H1 (cell line): ENCODE measurements at regions not wholly inside any gene's neighbourhood (a gene's known extent, or its start where the extent isn't known, plus 50 kb on each side); places are given as distances from the start of the nearest gene placed in this dataset.

Source experiments
- CHD1 ChIP-seq: IDR thresholded peaks from 2 replicates; pipeline ENCODE4 v1.6.1; 2012; ENCODE audit warnings: low read depth, low read length, improper control_type of control experiment
- EP300 ChIP-seq, 2 experiments: IDR thresholded peaks; 1 replicate in 1 of 2; 2 replicates in 1 of 2; pipeline ENCODE4 v1.6.1; 2011 to 2012; ENCODE audit warnings: low read depth in 2 of 2, low read length in 2 of 2, mild to moderate bottlenecking in 2 of 2, borderline replicate concordance in 1 of 2, inconsistent platforms in 1 of 2, moderate library complexity in 1 of 2
- EZH2 ChIP-seq: fragments of 200-600 bp; sonication (generic); IDR thresholded peaks from 2 replicates; pipeline ENCODE4 v1.7.1; 2012; ENCODE audit warnings: low read depth, mild to moderate bottlenecking, moderate library complexity, low read length, inconsistent platforms; ENCODE audit not compliant: severe bottlenecking
- HDAC6 ChIP-seq: IDR thresholded peaks from one replicate; pipeline ENCODE4 v1.7.1; 2012; ENCODE audit warnings: low read depth, mild to moderate bottlenecking, inconsistent platforms, low read length, moderate library complexity
- JUN ChIP-seq: IDR thresholded peaks from 2 replicates; pipeline ENCODE4 v1.6.1; 2011; ENCODE audit warnings: low read depth, mild to moderate bottlenecking, improper control_type of control experiment, low read length
- KDM1A ChIP-seq: fragments of 200-600, 300-600 bp; sonication (generic); IDR thresholded peaks from 2 replicates; pipeline ENCODE4 v1.7.1; 2016; ENCODE audit warnings: mild to moderate bottlenecking, low read length, borderline replicate concordance
- NANOG ChIP-seq: IDR thresholded peaks from 2 replicates; pipeline ENCODE4 v1.6.1; 2011; ENCODE audit warnings: low read length, low read depth, mild to moderate bottlenecking, inconsistent platforms; ENCODE audit not compliant: insufficient read depth, poor library complexity, severe bottlenecking
- POLR2A ChIP-seq, 2 experiments: IDR thresholded peaks; 1 replicate in 1 of 2; 2 replicates in 1 of 2; pipeline ENCODE4 v1.6.1; 2011; ENCODE audit warnings: low read depth in 2 of 2, low read length in 2 of 2, mild to moderate bottlenecking in 2 of 2; ENCODE audit errors: control extremely low read depth in 1 of 2
- POLR2AphosphoS5 ChIP-seq: IDR thresholded peaks from 2 replicates; pipeline ENCODE4 v1.6.1; 2011; ENCODE audit warnings: low read depth, low read length
- RNF2 ChIP-seq: fragments of 200-900, 300-1000 bp; sonication (generic); IDR thresholded peaks from 2 replicates; pipeline ENCODE4 v1.7.1; 2016; ENCODE audit warnings: borderline replicate concordance, low read depth, mild to moderate bottlenecking, antibody characterized with exemption, low read length; ENCODE audit not compliant: poor library complexity, severe bottlenecking; ENCODE audit errors: missing control alignments
- SIN3A ChIP-seq, 2 experiments: IDR thresholded peaks in 1 of 2; conservative IDR thresholded peaks in 1 of 2; 2 replicates each; pipeline ENCODE4 v1.6.1; 2011 to 2012; ENCODE audit warnings: low read length in 2 of 2, improper control_type of control experiment in 1 of 2, low read depth in 1 of 2, mild to moderate bottlenecking in 1 of 2
- YY1 ChIP-seq: IDR thresholded peaks from 2 replicates; pipeline ENCODE4 v1.6.1; 2011; ENCODE audit warnings: low read depth, mild to moderate bottlenecking, low read length
- TF ChIP-seq, protein P1 (sequence below), 3 experiments: IDR thresholded peaks; 1 replicate in 2 of 3; 2 replicates in 1 of 3; pipeline versions ENCODE4 v1.5.1 to v1.6.1; 2011; ENCODE audit warnings: low read length in 3 of 3, mild to moderate bottlenecking in 3 of 3, inconsistent platforms in 2 of 3, low read depth in 1 of 3, moderate library complexity in 1 of 3; ENCODE audit not compliant: insufficient read depth in 1 of 3; ENCODE audit errors: control extremely low read depth in 1 of 3
- TF ChIP-seq, protein P2 (sequence below): IDR thresholded peaks from 2 replicates; pipeline ENCODE4 v1.6.1; 2012; ENCODE audit warnings: low read length, inconsistent platforms

DNA sequence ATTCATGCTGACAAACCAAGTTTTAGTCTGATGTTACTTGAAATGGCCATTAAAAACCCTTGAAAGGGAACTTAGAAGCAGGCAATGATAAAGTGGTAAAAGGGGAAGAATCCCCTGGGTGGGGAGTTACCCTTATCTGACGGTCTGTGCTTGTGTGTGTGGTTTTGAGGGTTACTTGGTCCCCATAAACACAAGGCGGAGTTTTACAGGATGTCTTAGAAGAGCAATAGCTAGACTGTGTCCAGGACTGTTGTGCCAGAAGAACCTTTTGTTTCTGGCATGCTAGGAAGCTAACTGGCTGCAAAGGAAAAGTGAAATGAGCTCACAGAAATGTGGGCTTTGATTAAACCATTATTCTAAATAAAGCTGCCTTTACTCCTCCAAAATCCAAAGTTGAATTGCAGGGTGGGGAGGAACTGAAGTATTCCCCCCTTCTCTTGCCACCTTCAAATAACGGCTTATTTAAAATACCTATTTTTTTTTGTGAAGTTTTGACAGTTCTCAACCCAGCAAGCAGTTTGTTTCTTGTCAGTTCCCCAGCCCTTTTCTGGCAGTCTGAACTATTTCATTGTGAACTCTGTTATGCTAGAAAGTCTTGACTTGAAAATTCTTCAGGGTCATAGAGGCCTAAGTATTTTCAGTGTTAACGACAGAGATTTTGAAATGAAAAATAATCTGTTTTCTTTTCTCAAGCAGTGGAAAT, 443.5 kb downstream of the OTOL1 start:
- TF ChIP-seq EZH2 (no peak), JUN (no peak), HDAC6 (no peak), KDM1A (no peak), YY1 (no peak), NANOG (no peak), POLR2AphosphoS5 (no peak), SIN3A (conservative IDR thresholded peaks at IDR 0.05 in 1 of 2, IDR thresholded peaks at IDR 0.05 in 1 of 2; ENCODE audit: low read depth in 1 of 2, low read length in 2 of 2) (no peak), RNF2 (no peak), CHD1 (no peak), EP300 (IDR thresholded peaks at IDR 0.05; ENCODE audit: borderline replicate concordance in 1 of 2, low read depth in 2 of 2, low read length in 2 of 2) (no peak), POLR2A (IDR thresholded peaks at IDR 0.05; ENCODE audit: control extremely low read depth in 1 of 2, low read depth in 2 of 2, low read length in 2 of 2) (no peak)
- TF ChIP-seq, protein P1, sequence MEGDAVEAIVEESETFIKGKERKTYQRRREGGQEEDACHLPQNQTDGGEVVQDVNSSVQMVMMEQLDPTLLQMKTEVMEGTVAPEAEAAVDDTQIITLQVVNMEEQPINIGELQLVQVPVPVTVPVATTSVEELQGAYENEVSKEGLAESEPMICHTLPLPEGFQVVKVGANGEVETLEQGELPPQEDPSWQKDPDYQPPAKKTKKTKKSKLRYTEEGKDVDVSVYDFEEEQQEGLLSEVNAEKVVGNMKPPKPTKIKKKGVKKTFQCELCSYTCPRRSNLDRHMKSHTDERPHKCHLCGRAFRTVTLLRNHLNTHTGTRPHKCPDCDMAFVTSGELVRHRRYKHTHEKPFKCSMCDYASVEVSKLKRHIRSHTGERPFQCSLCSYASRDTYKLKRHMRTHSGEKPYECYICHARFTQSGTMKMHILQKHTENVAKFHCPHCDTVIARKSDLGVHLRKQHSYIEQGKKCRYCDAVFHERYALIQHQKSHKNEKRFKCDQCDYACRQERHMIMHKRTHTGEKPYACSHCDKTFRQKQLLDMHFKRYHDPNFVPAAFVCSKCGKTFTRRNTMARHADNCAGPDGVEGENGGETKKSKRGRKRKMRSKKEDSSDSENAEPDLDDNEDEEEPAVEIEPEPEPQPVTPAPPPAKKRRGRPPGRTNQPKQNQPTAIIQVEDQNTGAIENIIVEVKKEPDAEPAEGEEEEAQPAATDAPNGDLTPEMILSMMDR (IDR thresholded peaks at IDR 0.05; ENCODE audit: control extremely low read depth in 1 of 3, insufficient read depth in 1 of 3, low read depth in 1 of 3, low read length in 3 of 3): no peak
- TF ChIP-seq, protein P2, sequence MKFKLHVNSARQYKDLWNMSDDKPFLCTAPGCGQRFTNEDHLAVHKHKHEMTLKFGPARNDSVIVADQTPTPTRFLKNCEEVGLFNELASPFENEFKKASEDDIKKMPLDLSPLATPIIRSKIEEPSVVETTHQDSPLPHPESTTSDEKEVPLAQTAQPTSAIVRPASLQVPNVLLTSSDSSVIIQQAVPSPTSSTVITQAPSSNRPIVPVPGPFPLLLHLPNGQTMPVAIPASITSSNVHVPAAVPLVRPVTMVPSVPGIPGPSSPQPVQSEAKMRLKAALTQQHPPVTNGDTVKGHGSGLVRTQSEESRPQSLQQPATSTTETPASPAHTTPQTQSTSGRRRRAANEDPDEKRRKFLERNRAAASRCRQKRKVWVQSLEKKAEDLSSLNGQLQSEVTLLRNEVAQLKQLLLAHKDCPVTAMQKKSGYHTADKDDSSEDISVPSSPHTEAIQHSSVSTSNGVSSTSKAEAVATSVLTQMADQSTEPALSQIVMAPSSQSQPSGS: no peak
